ENCODE measurements at regions not wholly inside any gene's neighbourhood (a gene's known extent, or its start where the extent isn't known, plus 50 kb on each side); places are given as distances from the start of the nearest gene placed in this dataset.
A peak's percentile ranks its signal among the peaks of the same experiment; 100 is the strongest.
"Not testable (repeated sequence)": the region's sequence is repeated elsewhere in the genome, so short reads cannot be mapped to it uniquely, and the experiment has no call there.

DNA sequence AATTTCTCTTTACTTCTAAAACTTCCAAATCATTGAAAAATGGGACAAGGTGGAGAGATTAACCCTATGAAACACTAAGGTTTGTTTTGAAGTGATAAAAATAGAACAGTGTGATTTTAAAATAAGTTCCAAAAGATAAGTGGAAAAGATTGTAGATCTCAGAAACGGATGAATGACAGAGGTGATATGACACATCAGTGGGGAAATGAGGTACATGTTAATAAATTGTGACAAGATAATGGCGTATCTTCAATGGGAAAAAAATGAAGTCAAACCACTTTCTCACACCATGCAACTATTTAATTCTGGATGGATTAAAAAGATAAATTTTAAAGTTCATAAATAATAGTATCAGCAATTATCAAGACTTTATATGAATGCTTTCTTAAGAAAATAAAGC, 159.7 kb upstream of the VWC2 start:
- H3K36me3 ChIP-seq = no peaks in the 10 kb centered on the region
- H3K4me2 ChIP-seq = no peak overlapping the region
- no peaks in the 10 kb centered on the region for H4K20me1 ChIP-seq
- no peak overlapping the region for H3K4me3 ChIP-seq
- H3K4me1 ChIP-seq = no peaks in the 10 kb centered on the region
- H3K27ac ChIP-seq = no peak overlapping the region
- no peaks in the 10 kb centered on the region for H3K9me3 ChIP-seq (replicated peaks in 1 of 11)
- TF ChIP-seq Cebpa-rat (IDR thresholded peaks at IDR 0.05) = no peak
- no peaks in the 10 kb centered on the region for H3K27me3 ChIP-seq
- H3K9ac ChIP-seq = no peak overlapping the region

DNA sequence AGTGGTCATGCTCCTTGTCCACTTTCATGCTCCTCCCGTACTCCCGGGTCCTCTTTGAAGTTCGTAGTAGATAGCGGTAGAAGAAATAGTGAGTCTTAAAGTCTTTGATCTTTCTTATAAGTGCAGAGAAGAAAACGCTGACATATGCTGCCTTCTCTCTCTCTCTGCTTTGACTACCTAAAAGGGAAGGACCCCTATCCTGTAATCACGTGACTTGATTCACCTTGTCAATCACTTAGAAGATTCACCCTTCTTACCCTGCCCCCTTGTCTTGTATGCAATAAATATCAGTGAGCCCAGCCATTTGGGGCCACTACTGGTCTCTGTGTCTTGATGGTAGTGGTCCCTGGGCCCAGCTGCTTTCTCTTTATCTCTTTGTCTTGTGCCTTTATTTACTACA, 158.5 kb upstream of the VWC2 start:
- H3K4me2 ChIP-seq; H3K36me3 ChIP-seq; H3K27ac ChIP-seq; H3K9me3 ChIP-seq (replicated peaks in 1 of 11); H3K4me1 ChIP-seq; H3K9ac ChIP-seq; H3K27me3 ChIP-seq; H3K4me3 ChIP-seq; H4K20me1 ChIP-seq: not testable (repeated sequence)

DNA sequence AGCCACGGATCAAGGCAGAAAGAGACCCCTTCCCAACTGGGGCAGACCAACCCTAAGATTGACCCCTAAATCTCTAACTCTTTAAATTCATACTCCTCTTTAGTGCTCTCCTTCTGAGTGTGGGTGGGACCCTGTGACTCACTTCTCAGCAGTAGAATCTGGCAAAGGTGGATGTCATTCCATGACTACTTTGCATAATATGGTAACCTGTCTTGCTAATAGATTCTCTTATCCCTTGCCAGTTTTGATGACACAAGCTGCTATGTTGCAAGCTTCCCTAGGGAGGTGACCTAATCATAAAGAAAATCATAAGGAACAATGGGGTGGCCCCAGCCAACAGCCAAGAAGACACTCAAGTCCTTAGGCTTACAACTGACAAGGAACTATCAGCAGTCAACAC, 155.4 kb upstream of the VWC2 start:
- H3K4me3 ChIP-seq = no peak overlapping the region
- peaks cover 0 to 15% (median 3%) of the 10 kb centered on the region in 11 experiments; a peak in 5 of 22 replicates for H3K9me3 ChIP-seq (replicated peaks in 1 of 11)
- H3K27me3 ChIP-seq = no peaks in the 10 kb centered on the region
- no peaks in the 10 kb centered on the region for H3K4me1 ChIP-seq
- no peak overlapping the region; a peak in 1 of 22 replicates for H3K4me2 ChIP-seq
- H4K20me1 ChIP-seq = no peaks in the 10 kb centered on the region
- H3K27ac ChIP-seq = no peak overlapping the region
- no peaks in the 10 kb centered on the region for H3K36me3 ChIP-seq
- no peak overlapping the region for H3K9ac ChIP-seq
- TF ChIP-seq Cebpa-rat (IDR thresholded peaks at IDR 0.05) = no peak

DNA sequence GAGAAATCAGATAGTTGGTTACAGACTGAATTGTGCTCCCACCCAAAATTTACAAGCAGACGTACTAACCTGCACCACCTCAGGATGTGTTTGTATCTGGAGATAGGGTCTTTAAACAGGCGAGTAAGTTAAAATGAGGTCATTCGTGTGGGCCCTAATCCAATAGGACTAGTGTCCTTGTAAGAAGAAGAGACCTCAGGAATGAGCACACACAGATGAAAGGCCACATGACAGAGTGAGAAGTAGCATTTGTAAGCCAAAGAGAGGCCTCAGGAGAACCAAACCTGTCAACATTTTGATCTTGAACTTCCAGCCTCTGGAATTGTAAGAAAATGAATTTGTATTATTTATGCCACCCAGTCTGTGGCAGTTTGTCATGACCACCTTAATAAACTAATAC, 149.5 kb upstream of the VWC2 start:
- Histone ChIP-seq H3K9ac (no peak overlapping the region), H3K4me3 (no peak overlapping the region), H3K36me3 (no peaks in the 10 kb centered on the region), H3K4me1 (no peaks in the 10 kb centered on the region), H3K9me3 (replicated peaks in 1 of 11) (peaks cover 0 to 15% (median 3%) of the 10 kb centered on the region in 11 experiments; a peak in 5 of 22 replicates), H3K4me2 (no peak overlapping the region), H3K27ac (no peak overlapping the region), H3K27me3 (no peaks in the 10 kb centered on the region), H4K20me1 (no peaks in the 10 kb centered on the region)
- no peak for TF ChIP-seq Cebpa-rat (IDR thresholded peaks at IDR 0.05)

DNA sequence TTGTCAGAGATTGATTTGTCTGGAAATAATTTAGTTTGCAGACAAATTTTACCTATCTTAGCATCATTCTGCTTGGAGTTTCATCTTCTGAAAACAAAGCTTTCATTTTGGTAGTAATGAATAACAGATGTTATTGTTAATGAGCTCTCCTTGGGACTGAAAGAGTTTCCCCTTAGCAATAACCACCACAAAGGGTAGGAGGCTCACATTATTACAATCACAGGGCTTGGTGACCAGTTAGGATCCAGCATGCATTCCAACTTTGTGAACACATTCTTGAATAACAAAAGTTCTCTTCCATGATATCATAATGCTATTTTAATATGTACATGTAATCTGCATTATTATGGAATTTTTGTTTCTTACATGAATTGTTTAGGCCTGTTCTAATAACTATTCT, 148.8 kb upstream of the VWC2 start:
- Histone ChIP-seq H3K9ac (no peak overlapping the region), H3K36me3 (no peaks in the 10 kb centered on the region), H3K4me3 (no peak overlapping the region), H4K20me1 (no peaks in the 10 kb centered on the region), H3K4me1 (no peaks in the 10 kb centered on the region), H3K4me2 (no peak overlapping the region), H3K27me3 (no peaks in the 10 kb centered on the region), H3K9me3 (replicated peaks in 1 of 11) (peaks cover 0 to 15% (median 3%) of the 10 kb centered on the region in 11 experiments; a peak in 5 of 22 replicates), H3K27ac (no peak overlapping the region)
- no peak for TF ChIP-seq Cebpa-rat (IDR thresholded peaks at IDR 0.05)

DNA sequence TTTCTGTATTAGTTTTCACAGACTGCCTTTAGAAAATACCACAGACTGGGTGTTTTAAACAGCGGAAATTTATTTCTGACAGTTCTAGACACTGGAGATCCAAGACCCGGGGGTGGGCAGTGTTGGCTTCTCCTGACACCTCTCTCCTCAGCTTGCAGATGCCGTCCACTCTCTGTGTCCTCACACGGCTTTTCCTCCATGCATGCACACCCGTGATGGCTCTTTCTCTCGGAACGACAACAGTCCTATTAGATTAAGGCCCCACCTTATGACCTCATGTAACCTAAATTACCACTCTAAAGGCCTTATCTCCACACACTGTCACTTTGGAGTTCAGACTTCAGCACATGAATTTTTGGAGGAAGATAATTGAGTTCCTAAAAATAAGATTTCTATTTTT, 142.9 kb upstream of the VWC2 start:
- Histone ChIP-seq H3K27ac (no peak overlapping the region), H3K36me3 (no peaks in the 10 kb centered on the region), H3K4me2 (peak overlapping the region in 2 of 11 experiments; percentile 36 to 39; a peak in 2 of 22 replicates), H3K4me3 (no peak overlapping the region), H3K9ac (no peak overlapping the region), H4K20me1 (no peaks in the 10 kb centered on the region), H3K9me3 (replicated peaks in 1 of 11) (no peaks in the 10 kb centered on the region), H3K4me1 (peaks cover 0 to 15% (median 7%) of the 10 kb centered on the region in 10 experiments; a peak in 9 of 20 replicates), H3K27me3 (no peaks in the 10 kb centered on the region)
- no peak for TF ChIP-seq Cebpa-rat (IDR thresholded peaks at IDR 0.05)

GRCh38 chr7:49631071-49631815, 142.2 kb upstream of the VWC2 start:
- no peaks in the 10 kb centered on the region for H4K20me1 ChIP-seq
- H3K9me3 ChIP-seq (replicated peaks in 1 of 11) = no peaks in the 10 kb centered on the region
- H3K4me2 ChIP-seq = peak overlapping the region in 5 of 11 experiments; percentile 4 to 39 (median 19); a peak in 6 of 22 replicates
- H3K27me3 ChIP-seq = no peaks in the 10 kb centered on the region
- no peak overlapping the region for H3K27ac ChIP-seq
- no peak for TF ChIP-seq Cebpa-rat (IDR thresholded peaks at IDR 0.05)
- H3K36me3 ChIP-seq = no peaks in the 10 kb centered on the region
- H3K4me1 ChIP-seq = peaks cover 0 to 15% (median 7%) of the 10 kb centered on the region in 10 experiments; a peak in 9 of 20 replicates
- H3K4me3 ChIP-seq = no peak overlapping the region
- H3K9ac ChIP-seq = no peak overlapping the region

- no peaks in the 10 kb centered on the region for H3K27me3 ChIP-seq
- H3K4me3 ChIP-seq = no peak overlapping the region
- no peak overlapping the region for H3K9ac ChIP-seq
- H4K20me1 ChIP-seq = no peaks in the 10 kb centered on the region
- no peak for TF ChIP-seq Cebpa-rat (IDR thresholded peaks at IDR 0.05)
- no peaks in the 10 kb centered on the region for H3K9me3 ChIP-seq (replicated peaks in 1 of 11)
- no peak overlapping the region for H3K27ac ChIP-seq
- H3K36me3 ChIP-seq = no peaks in the 10 kb centered on the region
- peak overlapping the region in 1 of 11 experiments; percentile 39; a peak in 1 of 22 replicates for H3K4me2 ChIP-seq
- peaks cover 0 to 15% (median 7%) of the 10 kb centered on the region in 10 experiments; a peak in 9 of 20 replicates for H3K4me1 ChIP-seq
Observed at GRCh38 chr7:49631960-49632359, 141.5 kb upstream of the VWC2 start.

DNA sequence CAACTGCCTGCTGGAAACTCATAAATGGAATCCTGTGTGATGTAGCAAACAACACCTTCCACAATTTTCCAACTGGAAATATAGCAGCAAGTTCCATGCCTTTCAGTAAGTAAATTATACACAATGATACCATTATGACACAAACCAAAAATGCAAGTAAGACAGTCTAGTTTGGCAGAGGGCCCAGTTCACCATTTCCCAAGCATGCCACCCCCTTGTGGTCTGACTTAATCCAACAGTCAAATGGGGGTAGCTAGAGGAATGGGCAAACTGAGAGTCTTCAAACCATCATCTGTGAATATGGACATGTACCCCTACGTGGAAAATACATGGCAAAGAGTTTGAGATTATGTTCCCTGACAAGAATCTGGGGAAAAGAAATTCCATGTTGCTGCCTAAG, 137.6 kb upstream of the VWC2 start:
- Histone ChIP-seq H4K20me1 (no peaks in the 10 kb centered on the region), H3K9ac (no peak overlapping the region), H3K27ac (no peak overlapping the region), H3K27me3 (no peaks in the 10 kb centered on the region), H3K4me2 (no peak overlapping the region), H3K9me3 (replicated peaks in 1 of 11) (no peaks in the 10 kb centered on the region), H3K4me1 (peaks cover 0 to 11% (median 5%) of the 10 kb centered on the region in 10 experiments; a peak in 9 of 20 replicates), H3K4me3 (no peak overlapping the region), H3K36me3 (no peaks in the 10 kb centered on the region)
- TF ChIP-seq Cebpa-rat (IDR thresholded peaks at IDR 0.05) = no peak

DNA sequence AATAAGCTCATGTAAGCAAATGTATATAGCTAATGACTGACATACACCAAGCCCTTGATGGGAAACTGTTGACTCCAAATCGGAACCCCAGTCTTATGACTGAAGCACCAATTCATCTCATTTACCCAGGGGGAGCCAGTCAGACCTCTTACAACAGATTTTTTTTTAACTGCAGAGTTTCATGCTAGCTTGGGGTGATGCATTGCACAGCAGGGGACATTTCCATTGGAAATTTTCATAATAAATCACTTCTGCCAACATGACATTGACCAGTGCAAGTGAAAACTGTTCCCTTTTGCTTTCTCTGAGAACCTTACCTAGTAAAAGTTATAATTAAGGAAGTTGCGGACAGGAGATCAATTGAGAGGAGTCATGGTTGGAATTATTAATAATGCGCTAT, 137.0 kb upstream of the VWC2 start:
- Histone ChIP-seq H3K4me2 (no peak overlapping the region), H3K36me3 (no peaks in the 10 kb centered on the region), H3K27me3 (no peaks in the 10 kb centered on the region)

More for the DNA sequence above, 137.0 kb upstream of the VWC2 start:
- Histone ChIP-seq H3K27ac (no peak overlapping the region), H3K4me3 (no peak overlapping the region), H4K20me1 (no peaks in the 10 kb centered on the region), H3K9me3 (replicated peaks in 1 of 11) (no peaks in the 10 kb centered on the region), H3K9ac (no peak overlapping the region), H3K4me1 (peaks cover 0 to 5% (median 1%) of the 10 kb centered on the region in 10 experiments; a peak in 7 of 20 replicates)
- no peak for TF ChIP-seq Cebpa-rat (IDR thresholded peaks at IDR 0.05)

Data from BLaER1 treated with 17β-estradiol and CSF1 and Interleukin-3, amounts not matched to agents 10 nM and 100 nM (cell line).